GM21381 (cell line): ENCODE measurements at regions not wholly inside any gene's neighbourhood (a gene's known extent, or its start where the extent isn't known, plus 50 kb on each side); places are given as distances from the start of the nearest gene placed in this dataset.

Source experiments
- ATAC-seq: cut with Tn5 transposase; IDR thresholded peaks from one replicate; pipeline ENCODE4 v1.9.1; 2021; ENCODE audit warnings: mild to moderate bottlenecking, moderate library complexity; ENCODE audit not compliant: unreplicated experiment

- ATAC-seq: no peak
Observed at GRCh38 chr1:186620566-186621350, 59.5 kb downstream of the PTGS2 start.

GRCh38 chr1:186618401-186619170, 61.6 kb downstream of the PTGS2 start:
- ATAC-seq: peak; percentile 100

GRCh38 chr1:186617926-186618325, 62.3 kb downstream of the PTGS2 start:
- peak; percentile 6 for ATAC-seq

- no peak for ATAC-seq
Observed at GRCh38 chr1:186616511-186616910, 63.7 kb downstream of the PTGS2 start.

GRCh38 chr1:186615332-186615731, 64.9 kb downstream of the PTGS2 start:
- ATAC-seq: no peak

- ATAC-seq: no peak
Observed at GRCh38 chr1:186611156-186611555, 69.1 kb downstream of the PTGS2 start.

- ATAC-seq: no peak
Observed at GRCh38 chr1:186609183-186609582, 71.0 kb downstream of the PTGS2 start.

- no peak for ATAC-seq
Observed at GRCh38 chr1:186605762-186606350, 74.4 kb downstream of the PTGS2 start.

- peak; percentile 64 for ATAC-seq
Observed at GRCh38 chr1:186595969-186596368, 84.3 kb downstream of the PTGS2 start.

GRCh38 chr1:186578325-186579016, 101.8 kb downstream of the PTGS2 start:
- ATAC-seq: no peak

- no peak for ATAC-seq
Observed at GRCh38 chr1:186577633-186578032, 102.6 kb downstream of the PTGS2 start.

- ATAC-seq: no peak
Observed at GRCh38 chr1:186577216-186577615, 103.0 kb downstream of the PTGS2 start.

- ATAC-seq: no peak
Observed at GRCh38 chr1:186575348-186575747, 104.9 kb downstream of the PTGS2 start.

- no peak for ATAC-seq
Observed at GRCh38 chr1:186574926-186575325, 105.3 kb downstream of the PTGS2 start.

- no peak for ATAC-seq
Observed at GRCh38 chr1:186572509-186572908, 107.7 kb downstream of the PTGS2 start.

GRCh38 chr1:186571771-186572170, 108.5 kb downstream of the PTGS2 start:
- no peak for ATAC-seq

- ATAC-seq: no peak
Observed at GRCh38 chr1:186569856-186570255, 108.9 kb upstream of the PDC start.

- ATAC-seq: no peak
Observed at GRCh38 chr1:186568221-186568620, 107.3 kb upstream of the PDC start.

- no peak for ATAC-seq
Observed at GRCh38 chr1:186566140-186566855, 105.4 kb upstream of the PDC start.

GRCh38 chr1:186564582-186564981, 103.7 kb upstream of the PDC start:
- no peak for ATAC-seq
